GM12878 (cell line): ENCODE measurements at regions not wholly inside any gene's neighbourhood (a gene's known extent, or its start where the extent isn't known, plus 50 kb on each side); places are given as distances from the start of the nearest gene placed in this dataset.
"Not testable (repeated sequence)": the region's sequence is repeated elsewhere in the genome, so short reads cannot be mapped to it uniquely, and the experiment has no call there.

ENCODE experiments used
- ATAC-seq: fragments of 200-7000 bp; cut with Tn5 transposase; 3 replicates; pipeline ENCODE4 v1.9.1; 2020; ENCODE audit warnings: mild to moderate bottlenecking, moderate library complexity
- BruUV-seq: library from RNA; stranded (reverse); fragments of 400-500 nt; replicated peaks from 2 replicates; lab custom pipeline; 2021; lab: Mats Ljungman, UMichigan
- CTCF ChIA-PET: fragments of 300-600 bp; sonication (Branson Sonifier 250); formaldehyde crosslinking; extraction: SDS; loops from one replicate; lab custom pipeline; 2021; ENCODE audit warnings: inconsistent platforms; lab: Yijun Ruan, JAX
- POLR2A ChIA-PET: fragments of 350-600 bp; formaldehyde crosslinking; extraction: SDS; loops from one replicate; lab custom pipeline; 2021; ENCODE audit warnings: inconsistent platforms; lab: Charles Lee
- RAD21 ChIA-PET: fragments of 300-600 bp; sonication (Branson Sonifier 250); formaldehyde crosslinking; loops from one replicate; lab custom pipeline; 2023; ENCODE audit warnings: antibody characterized with exemption; ENCODE audit not compliant: unreplicated experiment; lab: Charles Lee
- SMC1A ChIA-PET: fragments of 300-600 bp; sonication (Branson Sonifier 250); formaldehyde crosslinking; loops from one replicate; lab custom pipeline; 2023; ENCODE audit not compliant: unreplicated experiment, uncharacterized antibody; lab: Charles Lee
- DNase-seq: peaks from one replicate; pipeline ENCODE4 v3.0.0-alpha.2; 2011; ENCODE audit warnings: low read depth, low spot score
- FAIRE-seq: peaks from 3 replicates; lab custom pipeline; 2011; peaks lifted over from hg19 to GRCh38; lab: Jason Lieb, UNC
- H2AFZ ChIP-seq: 2 replicates; pipeline ENCODE4 v1.6.0; 2011; ENCODE audit warnings: low read depth, low read length, control low read depth; ENCODE audit not compliant: control insufficient read depth
- H3K27ac ChIP-seq: 2 replicates; pipeline ENCODE4 v1.5.1; 2011; ENCODE audit warnings: control low read depth; ENCODE audit not compliant: control insufficient read depth, insufficient read depth
- H3K27me3 ChIP-seq, 2 experiments: replicated peaks in 1 of 2; 2 replicates each; pipeline versions ENCODE4 v1.6.0 to v1.6.1; 2011; ENCODE audit warnings: low read length in 1 of 2; ENCODE audit not compliant: control insufficient read depth in 2 of 2, insufficient read depth in 2 of 2
- H3K36me3 ChIP-seq, 2 experiments: 2 replicates each; pipeline ENCODE4 v1.5.1; 2011; ENCODE audit warnings: low read length in 1 of 2; ENCODE audit not compliant: control insufficient read depth in 2 of 2, insufficient read depth in 2 of 2
- H3K4me1 ChIP-seq: 2 replicates; pipeline ENCODE4 v1.6.1; 2011; ENCODE audit warnings: mild to moderate bottlenecking, low read length, moderate library complexity, mixed read lengths; ENCODE audit not compliant: control insufficient read depth, insufficient read depth
- H3K4me2 ChIP-seq: 2 replicates; pipeline ENCODE4 v1.6.0; 2011; ENCODE audit warnings: control low read depth; ENCODE audit not compliant: control insufficient read depth, insufficient read depth
- H3K4me3 ChIP-seq: fragments of 200-600 bp; sonication (generic); 2 replicates; pipeline ENCODE4 v1.5.1; 2016
- H3K79me2 ChIP-seq: 2 replicates; pipeline ENCODE4 v1.6.0; 2011; ENCODE audit warnings: low read length; ENCODE audit not compliant: control insufficient read depth, insufficient read depth
- H3K9ac ChIP-seq: 2 replicates; pipeline ENCODE4 v1.8.0; 2011; ENCODE audit warnings: low read length, control low read depth, mixed read lengths; ENCODE audit not compliant: control insufficient read depth, insufficient read depth
- H3K9me3 ChIP-seq: replicated peaks from 3 replicates; pipeline ENCODE4 v1.5.1; 2011; ENCODE audit warnings: mild to moderate bottlenecking, low read length; ENCODE audit not compliant: control insufficient read depth, insufficient read depth
- H4K20me1 ChIP-seq: 2 replicates; pipeline ENCODE4 v1.6.0; 2011; ENCODE audit not compliant: control insufficient read depth, insufficient read depth
- WGBS: methylation state at CpG from one replicate; pipeline ENCODE4 v1.1.6; 2016; ENCODE audit warnings: low lambda C conversion rate; ENCODE audit not compliant: insufficient replicate concordance, insufficient coverage; ENCODE audit errors: missing lambda C conversion rate; 5-methylcytosine and 5-hydroxymethylcytosine counted together
- in situ Hi-C: fragments of 300-500 bp; cut with MboI; formaldehyde crosslinking; loops from 9 replicates; pipeline ENCODE4 v1.14.3; 2018; ENCODE audit warnings: mixed read lengths
- intact Hi-C: fragments of 100-400 bp; cut with micrococcal nuclease; formaldehyde crosslinking; loops from one replicate; pipeline ENCODE4 v1.14.2; 2022; ENCODE audit not compliant: unreplicated experiment

DNA sequence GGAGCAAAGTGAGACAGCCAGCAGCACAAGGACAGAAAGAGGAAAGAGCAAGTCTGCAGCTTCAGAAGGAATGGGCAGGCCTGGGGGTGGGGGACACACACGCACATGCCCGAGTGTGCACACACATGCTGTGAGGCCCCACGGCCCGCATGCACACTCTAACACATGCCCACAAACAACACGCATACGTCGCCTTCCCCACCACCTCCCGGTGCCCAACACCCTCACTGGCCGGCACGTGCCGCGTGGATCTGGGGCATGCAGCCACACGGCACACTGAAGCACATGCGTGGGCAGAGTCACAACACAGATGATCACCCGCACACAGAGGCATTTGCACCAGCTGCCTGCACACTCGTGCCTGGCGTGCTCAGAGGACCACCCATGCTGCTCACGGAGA lies 161.5 kb downstream of the GOLGA6L4 start:
- FAIRE-seq, SMC1A ChIA-PET, intact Hi-C loops, RAD21 ChIA-PET, ATAC-seq, CTCF ChIA-PET, H2AFZ ChIP-seq, H3K4me2 ChIP-seq, H3K79me2 ChIP-seq, POLR2A ChIA-PET, H4K20me1 ChIP-seq, in situ Hi-C loops, H3K9ac ChIP-seq, H3K4me3 ChIP-seq, DNase-seq, H3K36me3 ChIP-seq, H3K4me1 ChIP-seq, BruUV-seq, H3K27me3 ChIP-seq, H3K9me3 ChIP-seq, H3K27ac ChIP-seq: not testable (repeated sequence)
- WGBS: 60% methylated on average over 13 of the region's 18 CpGs

DNA sequence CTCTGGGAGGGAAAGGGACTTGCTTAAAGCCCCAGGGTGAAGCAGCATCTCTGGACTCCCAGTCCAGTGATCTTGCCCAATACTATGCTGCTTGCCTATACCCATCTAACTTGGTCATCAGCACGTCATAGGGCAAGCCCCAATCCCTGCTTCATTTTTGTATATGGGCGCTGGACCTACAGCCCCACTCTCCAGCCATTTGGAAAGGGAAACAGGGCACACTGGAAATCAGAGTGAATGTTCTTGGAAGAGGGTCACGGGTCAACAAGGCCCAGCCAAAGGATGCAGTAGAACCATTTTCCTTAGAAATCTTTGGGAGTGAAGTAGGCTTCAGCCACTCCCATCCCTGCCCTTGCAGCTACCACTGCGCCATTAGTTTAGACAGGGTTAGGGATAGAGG lies 162.5 kb downstream of the GOLGA6L4 start:
- FAIRE-seq, H3K79me2 ChIP-seq, CTCF ChIA-PET, in situ Hi-C loops, SMC1A ChIA-PET, H3K4me2 ChIP-seq, intact Hi-C loops, H3K36me3 ChIP-seq, DNase-seq, H3K27me3 ChIP-seq, H3K9me3 ChIP-seq, BruUV-seq, RAD21 ChIA-PET, H2AFZ ChIP-seq, H3K4me3 ChIP-seq, H3K4me1 ChIP-seq, H3K9ac ChIP-seq, H4K20me1 ChIP-seq, ATAC-seq, H3K27ac ChIP-seq, POLR2A ChIA-PET: not testable (repeated sequence)
- 18% methylated on average over 4 of the region's 4 CpGs for WGBS
